Esophagus squamous epithelium (tissue), 4 donors: ENCODE measurements at regions not wholly inside any gene's neighbourhood (a gene's known extent, or its start where the extent isn't known, plus 50 kb on each side); places are given as distances from the start of the nearest gene placed in this dataset.

Experiments used
- POLR2A ChIP-seq, 4 donors: fragments of 450-650 bp; IDR thresholded peaks; one replicate each; pipeline ENCODE4 v1.6.1; 2017; ENCODE audit warnings: antibody characterized with exemption in 4 of 4, mild to moderate bottlenecking in 4 of 4, moderate library complexity in 3 of 4
- TF ChIP-seq, protein P1 (sequence below), 6 experiments: fragments of 450-650 bp in 4 of 6; fragments of 200-600 bp in 2 of 6; sonication (generic) in 2 of 6; IDR thresholded peaks; one replicate each; pipeline ENCODE4 v1.5.1; 2016 to 2019; ENCODE audit warnings: antibody characterized with exemption in 6 of 6, mild to moderate bottlenecking in 4 of 6, moderate library complexity in 4 of 6

- TF ChIP-seq, protein P1, sequence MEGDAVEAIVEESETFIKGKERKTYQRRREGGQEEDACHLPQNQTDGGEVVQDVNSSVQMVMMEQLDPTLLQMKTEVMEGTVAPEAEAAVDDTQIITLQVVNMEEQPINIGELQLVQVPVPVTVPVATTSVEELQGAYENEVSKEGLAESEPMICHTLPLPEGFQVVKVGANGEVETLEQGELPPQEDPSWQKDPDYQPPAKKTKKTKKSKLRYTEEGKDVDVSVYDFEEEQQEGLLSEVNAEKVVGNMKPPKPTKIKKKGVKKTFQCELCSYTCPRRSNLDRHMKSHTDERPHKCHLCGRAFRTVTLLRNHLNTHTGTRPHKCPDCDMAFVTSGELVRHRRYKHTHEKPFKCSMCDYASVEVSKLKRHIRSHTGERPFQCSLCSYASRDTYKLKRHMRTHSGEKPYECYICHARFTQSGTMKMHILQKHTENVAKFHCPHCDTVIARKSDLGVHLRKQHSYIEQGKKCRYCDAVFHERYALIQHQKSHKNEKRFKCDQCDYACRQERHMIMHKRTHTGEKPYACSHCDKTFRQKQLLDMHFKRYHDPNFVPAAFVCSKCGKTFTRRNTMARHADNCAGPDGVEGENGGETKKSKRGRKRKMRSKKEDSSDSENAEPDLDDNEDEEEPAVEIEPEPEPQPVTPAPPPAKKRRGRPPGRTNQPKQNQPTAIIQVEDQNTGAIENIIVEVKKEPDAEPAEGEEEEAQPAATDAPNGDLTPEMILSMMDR (IDR thresholded peaks at IDR 0.05), result no peak
- no peak for TF ChIP-seq POLR2A (IDR thresholded peaks at IDR 0.05)
Measured at GRCh38 chr20:54891907-54892306, 416.5 kb downstream of the DOK5 start.
